NCI-H146 treated with DMSO at 0.1 percent for 48 hours (cell line): ENCODE measurements at regions not wholly inside any gene's neighbourhood (a gene's known extent, or its start where the extent isn't known, plus 50 kb on each side); places are given as distances from the start of the nearest gene placed in this dataset.
"Not testable (repeated sequence)": the region's sequence is repeated elsewhere in the genome, so short reads cannot be mapped to it uniquely, and the experiment has no call there.

Experiments
- DNase-seq: peaks from one replicate; lab custom pipeline; 2025; ENCODE audit not compliant: unreplicated experiment; lab: John Stamatoyannopoulos, UW

GRCh38 chr7:113784316-113784715, 134.5 kb downstream of the PPP1R3A start:
- no peak for DNase-seq

DNA sequence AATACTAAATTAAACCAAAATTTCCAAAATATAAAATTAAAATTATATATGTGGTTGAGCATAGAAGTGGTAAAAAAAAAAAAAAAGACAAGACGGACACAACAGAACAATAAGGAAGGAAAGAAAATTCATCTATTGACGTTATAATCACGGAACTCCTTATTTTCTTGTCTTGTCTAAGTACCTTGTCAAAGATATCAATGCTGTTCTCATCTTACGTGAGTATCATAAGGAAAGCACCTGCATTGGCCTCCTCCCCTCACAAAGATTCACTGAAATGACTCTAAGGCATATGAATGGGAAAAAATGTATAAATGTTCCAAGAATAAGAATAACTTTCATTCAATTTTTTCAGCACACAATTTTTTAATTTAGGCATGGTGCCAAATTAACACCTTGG, 135.4 kb downstream of the PPP1R3A start:
- DNase-seq = no peak

DNA sequence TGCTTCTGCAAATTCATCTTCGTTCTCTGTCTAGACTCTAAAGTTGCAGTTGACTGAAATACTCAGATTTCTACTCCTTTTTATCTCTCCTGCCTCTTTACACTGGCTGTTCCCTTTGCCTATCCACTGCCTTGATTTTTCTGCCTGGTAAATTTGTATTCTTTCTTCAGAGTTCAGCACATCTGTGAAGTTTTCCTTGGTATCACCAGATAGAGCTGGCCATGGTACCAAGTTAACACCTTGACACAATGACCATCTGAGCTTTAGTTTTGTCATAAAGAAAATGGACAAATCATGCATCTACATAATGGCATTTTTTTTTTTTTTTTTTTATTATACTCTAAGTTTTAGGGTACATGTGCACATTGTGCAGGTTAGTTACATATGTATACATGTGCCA, 143.0 kb downstream of the PPP1R3A start:
- DNase-seq = no peak

DNA sequence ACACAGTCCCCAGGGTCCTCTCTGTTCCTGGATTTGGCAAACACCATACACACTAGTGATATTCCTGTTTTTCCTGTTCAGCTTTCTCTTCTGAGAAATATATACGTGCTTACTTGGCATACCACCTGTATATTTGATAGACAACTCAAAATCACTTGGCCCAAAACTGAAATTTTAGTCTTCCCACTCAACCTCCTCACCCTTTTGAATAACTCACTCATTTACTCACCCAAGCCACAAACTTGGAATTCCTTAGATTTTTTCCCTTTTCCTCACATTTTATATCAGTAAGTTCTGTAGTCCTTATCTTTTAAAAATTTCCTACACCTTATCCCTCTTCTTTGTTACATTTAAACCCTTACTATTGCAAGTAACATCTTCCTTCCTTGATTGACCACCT, 143.4 kb downstream of the PPP1R3A start:
- no peak for DNase-seq

DNA sequence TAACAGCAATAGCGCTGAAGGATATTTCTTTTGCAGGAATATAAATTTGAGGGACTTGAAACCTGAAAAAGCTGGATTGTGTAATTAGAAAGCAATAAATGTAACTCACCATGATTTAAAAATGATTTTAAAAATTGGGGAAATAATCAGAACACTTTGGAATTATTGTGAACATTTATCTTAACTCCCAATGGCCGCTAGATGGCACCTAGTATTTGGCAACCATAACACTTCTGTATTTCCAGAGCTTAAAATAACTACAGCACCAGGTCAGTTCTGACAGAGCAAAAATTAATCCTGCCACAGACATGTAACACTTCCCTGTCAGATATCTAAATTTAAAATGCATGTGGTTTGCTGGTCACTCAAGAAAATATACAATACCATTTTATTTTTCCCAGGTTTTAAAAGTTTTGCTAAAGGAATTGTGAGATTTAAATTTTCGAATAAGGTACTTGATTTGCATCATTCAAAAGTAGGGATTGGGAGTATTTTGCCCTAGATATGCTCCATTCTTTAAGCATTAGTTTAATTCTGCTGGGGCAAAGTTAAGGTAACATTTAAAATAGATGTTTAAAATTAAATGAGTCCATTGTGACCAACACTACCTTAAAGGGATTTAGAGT, 144.5 kb downstream of the PPP1R3A start:
- peak; percentile 1 for DNase-seq

GRCh38 chr7:113770146-113770738, 148.6 kb downstream of the PPP1R3A start:
- DNase-seq = no peak

GRCh38 chr7:113768387-113768786, 150.4 kb downstream of the PPP1R3A start:
- DNase-seq = no peak

GRCh38 chr7:113764401-113765035, 154.3 kb downstream of the PPP1R3A start:
- DNase-seq = no peak

- DNase-seq = no peak
These were observed 155.6 kb downstream of the PPP1R3A start for GRCh38 chr7:113763226-113763625.

DNA sequence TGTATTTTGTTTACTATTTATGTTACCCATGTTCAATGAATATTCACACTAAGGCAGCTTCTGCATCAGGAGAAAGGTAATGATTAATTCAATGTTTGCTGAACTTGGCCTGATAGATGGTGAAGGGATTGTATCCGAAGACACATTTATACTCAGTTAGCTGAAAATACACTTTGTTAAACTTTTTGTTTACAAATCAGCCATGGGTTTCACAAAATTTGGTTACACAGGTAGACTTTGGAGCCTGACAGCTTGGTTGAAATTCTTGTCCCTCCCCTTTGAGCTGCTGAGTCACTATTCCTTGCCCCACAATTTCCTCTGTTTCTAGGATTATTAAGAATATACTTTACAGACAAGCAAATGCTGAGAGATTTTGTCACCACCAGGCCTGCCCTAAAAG, 162.6 kb downstream of the PPP1R3A start:
- DNase-seq = no peak

GRCh38 chr7:113752689-113753088, 166.1 kb downstream of the PPP1R3A start:
- DNase-seq = no peak

DNA sequence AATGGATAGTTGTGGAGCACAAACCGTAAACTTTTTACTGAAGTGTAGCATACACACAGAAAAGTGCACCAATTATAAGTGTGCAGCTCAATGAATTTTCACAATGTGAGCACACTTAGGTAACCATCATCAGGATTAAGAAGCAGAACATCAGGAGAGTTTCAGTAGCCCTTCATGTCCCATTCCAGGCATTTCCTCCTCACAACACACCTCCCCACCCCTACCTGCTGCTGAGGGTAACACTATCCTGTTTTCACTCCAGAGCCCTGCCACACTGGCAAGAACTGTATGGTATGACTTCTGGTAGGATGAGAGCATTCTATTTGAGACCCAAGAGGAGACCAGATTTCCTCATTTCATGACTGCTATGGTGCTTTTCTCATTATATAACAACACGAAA, 166.5 kb downstream of the PPP1R3A start:
- DNase-seq = no peak

GRCh38 chr7:113751547-113751946, 167.3 kb downstream of the PPP1R3A start:
- no peak for DNase-seq

GRCh38 chr7:113748385-113748784, 170.4 kb downstream of the PPP1R3A start:
- not testable (repeated sequence) for DNase-seq

- peak; percentile 4 for DNase-seq
These were observed 175.8 kb downstream of the PPP1R3A start for GRCh38 chr7:113742946-113743431.

DNA sequence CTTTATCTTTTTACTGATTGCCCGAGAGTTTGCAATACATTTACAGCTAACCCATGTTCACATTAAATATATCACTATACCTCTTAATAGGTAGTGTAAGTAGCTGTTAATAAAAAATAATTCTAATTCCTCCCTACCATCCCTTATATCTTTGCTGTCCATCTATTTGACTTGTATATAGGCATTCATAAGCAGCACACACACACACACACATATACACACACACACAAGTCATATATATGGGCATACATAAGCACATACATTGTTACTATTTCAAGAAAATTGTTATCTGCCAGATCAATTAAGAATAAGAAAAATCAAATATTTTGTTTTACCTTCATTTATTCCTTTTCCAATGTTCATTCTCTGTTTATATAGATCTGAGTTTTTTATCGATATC, 176.4 kb downstream of the PPP1R3A start:
- no peak for DNase-seq

DNA sequence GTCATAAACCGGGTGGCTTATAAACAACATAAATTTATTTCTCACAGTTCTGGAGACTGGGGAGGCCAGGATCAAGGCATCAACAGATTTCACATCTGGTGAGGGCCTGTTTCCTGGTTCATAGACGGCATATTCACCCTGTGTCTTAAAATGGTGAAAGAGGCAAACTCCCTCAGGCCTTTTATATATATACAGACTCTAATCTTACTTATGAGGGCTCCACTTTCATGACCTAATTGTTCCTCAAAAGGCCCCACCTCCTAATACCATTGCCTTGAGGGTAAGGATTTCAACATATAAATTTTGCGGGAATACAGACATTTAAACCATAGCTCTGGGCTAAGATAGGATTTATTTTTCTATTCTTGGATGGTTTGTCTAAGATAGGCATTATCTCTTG, 187.2 kb downstream of the PPP1R3A start:
- DNase-seq = no peak

DNA sequence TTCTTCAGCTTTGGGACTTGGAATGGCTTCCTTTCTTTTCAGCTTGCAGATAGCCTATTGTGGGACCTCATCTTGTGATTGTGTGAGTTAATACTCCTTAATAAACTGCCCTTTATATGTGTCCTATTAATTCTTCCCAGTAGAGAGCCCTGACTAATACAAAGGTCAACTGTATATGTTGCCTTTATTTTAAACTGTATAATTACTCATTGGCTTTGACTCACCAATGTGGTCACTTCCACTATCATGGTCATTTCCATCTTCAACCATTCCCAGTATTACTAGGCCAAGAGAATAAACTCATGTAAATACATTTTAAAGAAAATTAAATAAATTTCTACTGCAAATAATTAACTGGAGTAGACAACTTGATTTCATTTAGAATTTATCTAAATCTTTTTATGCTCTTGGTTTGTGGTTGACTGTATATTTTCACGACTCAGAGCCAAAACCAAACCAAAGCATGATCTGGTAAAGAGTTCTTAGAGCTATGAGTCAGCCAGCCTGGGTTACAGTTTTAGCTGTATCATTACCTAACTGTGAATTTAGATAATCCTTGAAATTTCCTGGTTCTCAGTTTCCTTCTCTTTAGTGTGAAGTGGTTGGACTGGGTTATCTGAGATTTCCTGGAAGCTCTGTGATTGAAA, 188.4 kb downstream of the PPP1R3A start:
- DNase-seq = no peak

DNA sequence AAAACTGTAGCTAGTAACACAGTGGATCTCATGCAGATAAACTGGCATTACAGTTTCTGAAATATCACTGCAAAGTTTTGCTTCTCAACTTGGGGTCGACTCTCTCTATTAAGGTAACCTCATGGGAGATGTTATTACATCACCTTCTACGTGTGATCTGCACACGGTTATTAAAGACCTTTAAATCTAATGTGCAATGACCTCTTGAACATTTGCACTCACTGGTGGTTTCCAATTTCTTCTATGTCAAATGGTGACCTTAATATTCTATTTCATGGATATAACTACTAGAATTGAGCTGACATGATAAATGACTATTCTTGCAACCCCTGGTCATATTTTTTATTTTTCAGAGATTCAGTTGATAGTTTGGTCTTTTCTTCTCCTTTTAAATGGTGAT, 191.3 kb downstream of the PPP1R3A start:
- no peak for DNase-seq

DNA sequence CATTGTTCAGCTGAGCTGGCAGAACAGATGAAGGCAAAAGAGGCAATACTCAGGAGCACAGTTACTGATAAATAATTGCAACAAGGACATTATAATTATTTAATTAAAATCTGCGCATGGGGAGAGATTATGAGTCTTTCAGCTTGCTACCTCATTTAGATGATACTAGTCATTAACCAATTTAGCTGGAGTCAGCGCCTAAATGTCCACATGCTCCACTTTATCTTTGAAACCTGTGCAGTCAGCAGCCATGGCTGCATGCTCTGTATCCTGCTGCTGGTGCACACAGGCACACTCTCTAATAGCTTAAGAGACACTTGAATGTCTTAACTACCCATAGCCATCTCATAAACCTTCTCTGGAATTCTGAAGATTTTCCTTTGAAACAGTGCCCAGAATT, 196.8 kb downstream of the PPP1R3A start:
- DNase-seq = no peak

DNA sequence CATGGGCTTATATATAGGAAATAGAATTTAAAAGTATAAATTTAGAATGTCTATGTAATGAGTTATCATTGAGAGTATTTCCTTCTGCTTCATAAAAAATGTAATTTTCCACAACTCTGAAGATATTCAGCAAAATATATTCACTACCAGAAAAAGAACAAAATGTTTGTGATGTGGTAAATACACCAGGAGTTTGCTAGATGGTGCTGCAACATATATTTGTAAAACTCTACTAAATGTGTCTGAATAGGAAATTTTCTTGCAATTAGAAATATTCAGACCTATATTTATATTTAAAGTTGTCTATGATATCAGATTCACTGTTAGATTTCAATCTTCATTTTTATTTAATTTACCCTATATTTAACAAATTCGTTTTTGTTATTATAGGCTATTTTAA, 201.1 kb downstream of the PPP1R3A start:
- DNase-seq = no peak
